Skin epidermis (tissue), 12 donors: ENCODE measurements at regions not wholly inside any gene's neighbourhood (a gene's known extent, or its start where the extent isn't known, plus 50 kb on each side); places are given as distances from the start of the nearest gene placed in this dataset.
"Not testable (repeated sequence)": the region's sequence is repeated elsewhere in the genome, so short reads cannot be mapped to it uniquely, and the experiment has no call there.

Experiments
- H3K27ac ChIP-seq, 21 experiments: fragments of 200-600 bp; sonication (generic) in 11 of 21; one replicate each; pipeline ENCODE4 v1.5.0; 2020; ENCODE audit warnings: mild to moderate bottlenecking in 3 of 21, inconsistent platforms in 2 of 21, moderate library complexity in 2 of 21
- H3K4me3 ChIP-seq, 7 experiments: fragments of 200-600 bp; sonication (generic) in 2 of 7; one replicate each; pipeline ENCODE4 v1.5.0; 2020; ENCODE audit warnings: inconsistent platforms in 2 of 7, mild to moderate bottlenecking in 2 of 7, moderate library complexity in 1 of 7

DNA sequence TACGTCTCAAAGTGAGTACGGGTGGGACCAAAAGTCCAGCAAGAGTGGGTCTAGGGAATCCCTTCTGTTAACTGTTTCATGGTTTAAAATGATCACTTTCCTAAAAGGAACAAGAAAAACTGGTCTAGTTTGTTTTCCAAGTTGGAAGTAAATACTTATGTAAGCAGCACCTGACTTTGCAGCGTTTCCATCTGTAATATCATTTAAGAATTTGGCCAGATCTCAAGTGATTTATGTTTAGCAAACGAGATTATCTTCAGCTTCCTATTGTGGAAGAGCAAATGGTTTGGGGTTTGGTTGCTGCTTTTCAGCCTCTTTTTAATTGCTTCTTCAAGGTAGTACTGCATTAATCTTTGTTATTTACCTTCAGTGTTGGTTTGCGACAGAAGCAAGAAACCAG, 50.4 kb downstream of the FHIP1A start:
- Histone ChIP-seq H3K27ac (no peak overlapping the region), H3K4me3 (no peak overlapping the region)

DNA sequence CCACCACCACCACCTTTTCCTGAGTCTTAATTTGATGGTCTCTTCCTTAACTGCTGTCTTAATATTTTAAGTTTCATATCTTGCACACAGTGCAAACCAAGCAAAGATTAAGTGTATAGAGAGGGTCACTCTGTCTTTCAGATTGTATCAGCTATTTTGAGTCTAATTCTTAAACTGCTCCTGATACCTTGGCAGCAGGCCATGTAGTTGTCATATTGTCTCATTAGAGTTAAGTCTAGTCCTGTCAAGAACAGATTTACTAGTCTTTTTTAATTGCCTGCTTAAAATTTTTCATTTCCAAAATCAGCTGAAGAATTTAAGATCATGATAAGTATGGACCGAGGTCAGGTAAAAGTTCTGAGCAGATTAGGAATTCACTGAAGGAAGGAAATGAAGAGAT, 51.5 kb downstream of the FHIP1A start:
- no peak overlapping the region for H3K4me3 ChIP-seq
- H3K27ac ChIP-seq, result no peak overlapping the region

DNA sequence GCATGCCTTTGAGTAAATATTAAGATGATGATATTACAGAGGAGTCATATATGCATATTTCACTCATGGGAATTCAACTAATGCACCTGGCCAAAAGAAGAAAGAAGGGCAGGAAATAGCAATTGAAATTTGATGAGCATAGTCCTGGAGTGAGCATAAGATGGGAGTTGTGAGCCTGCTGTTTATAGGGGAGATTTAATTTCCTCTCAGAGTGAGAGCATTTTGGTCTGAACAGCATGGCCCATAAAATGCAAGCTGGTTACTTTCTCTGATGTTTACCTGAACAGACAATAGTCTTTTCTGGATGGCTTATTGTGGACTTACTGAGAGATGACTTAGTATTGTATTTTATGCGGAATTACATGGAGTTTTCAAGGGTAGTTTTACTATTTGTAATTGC, 53.6 kb downstream of the FHIP1A start:
- Histone ChIP-seq H3K4me3 (no peak overlapping the region), H3K27ac (no peak overlapping the region)

DNA sequence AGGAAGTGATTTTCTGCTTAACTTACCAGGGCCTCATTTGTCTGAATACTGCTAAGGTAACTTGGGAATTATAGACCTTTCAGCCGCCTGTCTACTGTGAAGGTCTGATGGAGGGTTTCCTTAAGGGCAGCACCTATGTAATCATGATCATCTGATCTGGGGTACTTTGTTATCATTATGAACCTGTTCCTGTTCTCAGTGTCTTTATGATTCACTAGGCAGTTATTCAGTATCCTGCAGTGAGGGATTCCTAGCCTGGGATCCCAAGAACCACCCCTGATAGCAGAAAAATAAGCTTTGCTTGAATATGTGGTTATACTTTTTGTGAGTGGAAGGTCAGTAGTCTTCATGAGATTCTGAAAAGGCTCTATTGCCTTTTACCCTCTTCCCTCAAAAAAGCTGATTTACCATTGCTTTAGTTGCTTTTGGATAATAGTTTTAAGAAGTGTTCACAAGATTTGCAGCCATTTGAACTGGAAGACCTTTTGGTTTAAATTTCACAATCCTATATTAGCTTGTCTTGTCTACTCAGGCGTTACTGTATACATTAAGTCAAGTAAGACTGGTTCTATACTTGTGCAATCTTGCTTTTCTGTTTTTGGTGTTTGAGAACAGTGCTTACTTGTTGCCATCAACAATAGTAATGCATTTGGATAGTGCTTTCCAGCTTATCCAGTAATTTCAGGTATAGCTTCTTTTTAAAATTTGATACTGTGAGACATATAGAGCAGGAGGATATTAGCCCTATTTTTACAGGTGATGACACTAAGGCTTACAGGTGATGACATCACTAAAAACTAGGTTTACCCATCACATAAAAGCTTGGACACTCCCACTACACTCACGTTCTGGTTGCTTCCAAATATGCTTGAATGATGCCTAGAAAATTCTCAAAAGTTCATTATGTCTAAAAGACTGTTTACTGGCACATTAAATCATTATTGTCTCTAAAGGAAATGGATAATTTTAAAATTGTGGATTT, 60.0 kb downstream of the FHIP1A start:
- Histone ChIP-seq H3K27ac (peak overlapping the region in 8 of 21 experiments; percentile 15 to 56 (median 38)), H3K4me3 (no peak overlapping the region)

GRCh38 chr4:151469970-151470369, 61.0 kb downstream of the FHIP1A start:
- peak overlapping the region in 3 of 21 experiments; percentile 21 to 56 (median 47) for H3K27ac ChIP-seq
- no peak overlapping the region for H3K4me3 ChIP-seq

GRCh38 chr4:151471728-151472127, 62.8 kb downstream of the FHIP1A start:
- no peak overlapping the region for H3K4me3 ChIP-seq
- no peak overlapping the region for H3K27ac ChIP-seq

DNA sequence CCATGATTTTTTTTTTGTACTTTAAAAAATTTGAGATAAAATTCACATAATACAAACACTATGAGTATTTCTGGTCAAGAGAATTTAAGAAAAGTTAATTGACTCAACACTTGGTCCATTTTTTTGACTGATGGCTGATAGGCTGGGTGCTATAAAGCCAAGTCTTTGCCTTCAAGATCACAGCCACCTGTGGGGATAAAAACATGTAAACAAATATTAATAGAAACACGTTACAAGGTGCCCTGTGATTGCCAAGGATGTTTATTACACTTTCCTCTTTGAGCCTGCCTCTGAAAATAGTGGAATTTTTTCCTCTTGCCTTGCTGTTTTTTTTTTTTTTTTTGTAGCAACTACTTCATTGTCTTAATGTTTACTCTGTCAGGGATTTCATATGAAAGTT, 63.3 kb downstream of the FHIP1A start:
- Histone ChIP-seq H3K4me3 (no peak overlapping the region), H3K27ac (peak overlapping the region in 1 of 21 experiments; percentile 11)

DNA sequence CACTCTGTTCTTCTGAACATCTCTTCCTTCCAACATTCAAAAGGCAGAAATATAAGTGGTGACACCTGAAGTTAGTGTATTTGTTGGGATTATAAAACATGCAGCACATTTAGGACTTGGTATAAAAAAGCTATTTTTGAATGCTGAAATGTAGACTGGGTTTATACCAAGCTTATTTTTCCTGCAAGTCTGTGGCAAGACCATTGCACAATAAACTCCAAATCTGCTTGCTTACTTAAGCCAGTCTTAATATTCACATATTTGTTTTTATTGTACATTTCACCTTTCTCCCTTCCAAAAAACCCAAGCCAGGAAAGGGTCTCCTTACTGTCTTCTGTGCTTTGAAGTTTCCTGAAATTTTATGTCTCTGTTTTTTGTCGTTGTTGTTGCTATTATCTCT, 63.7 kb downstream of the FHIP1A start:
- Histone ChIP-seq H3K27ac (no peak overlapping the region), H3K4me3 (no peak overlapping the region)

DNA sequence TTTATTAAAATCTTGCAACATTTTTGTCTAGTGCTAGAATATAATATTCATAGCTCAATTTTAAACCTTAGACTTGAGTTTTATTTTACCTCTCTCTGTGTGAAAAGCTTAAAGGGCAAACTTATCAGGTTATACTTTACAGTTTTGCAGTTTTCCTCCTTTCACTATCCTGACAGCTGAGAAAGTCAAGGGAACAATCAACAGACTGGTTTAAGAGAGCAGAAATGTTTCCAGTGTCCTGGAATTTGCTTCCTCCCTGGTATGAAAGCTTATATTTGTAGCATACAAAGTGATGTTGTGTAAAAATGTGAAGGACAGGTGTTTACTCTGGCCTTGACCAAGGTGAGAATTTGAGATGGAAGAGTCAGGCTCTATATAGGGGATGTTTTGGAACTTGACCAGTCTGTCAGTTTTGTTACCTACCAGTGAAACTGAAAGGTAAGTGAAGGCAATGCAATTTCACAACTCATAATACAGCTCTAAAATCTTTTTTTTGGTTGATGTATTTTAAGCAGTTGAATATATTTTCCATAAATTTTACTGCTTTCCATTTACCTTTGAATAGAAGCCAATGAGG, 64.6 kb downstream of the FHIP1A start:
- Histone ChIP-seq H3K27ac (no peak overlapping the region), H3K4me3 (no peak overlapping the region)

GRCh38 chr4:151475035-151475714, 66.2 kb downstream of the FHIP1A start:
- H3K27ac ChIP-seq, result no peak overlapping the region

GRCh38 chr4:151481813-151482212, 72.8 kb downstream of the FHIP1A start:
- no peak overlapping the region for H3K27ac ChIP-seq
- H3K4me3 ChIP-seq, result no peak overlapping the region

More at GRCh38 chr4:151475035-151475714, 66.2 kb downstream of the FHIP1A start:
- no peak overlapping the region for H3K4me3 ChIP-seq

GRCh38 chr4:151484396-151485102, 75.6 kb downstream of the FHIP1A start:
- Histone ChIP-seq H3K4me3 (no peak overlapping the region), H3K27ac (no peak overlapping the region)

GRCh38 chr4:151485541-151486131, 76.7 kb downstream of the FHIP1A start:
- Histone ChIP-seq H3K4me3 (no peak overlapping the region), H3K27ac (peak overlapping the region in 3 of 21 experiments; percentile 4 to 28 (median 18))

- no peak overlapping the region for H3K4me3 ChIP-seq
- H3K27ac ChIP-seq, result peak overlapping the region in 1 of 21 experiments; percentile 4
These were observed 77.2 kb downstream of the FHIP1A start for GRCh38 chr4:151486168-151486567.

DNA sequence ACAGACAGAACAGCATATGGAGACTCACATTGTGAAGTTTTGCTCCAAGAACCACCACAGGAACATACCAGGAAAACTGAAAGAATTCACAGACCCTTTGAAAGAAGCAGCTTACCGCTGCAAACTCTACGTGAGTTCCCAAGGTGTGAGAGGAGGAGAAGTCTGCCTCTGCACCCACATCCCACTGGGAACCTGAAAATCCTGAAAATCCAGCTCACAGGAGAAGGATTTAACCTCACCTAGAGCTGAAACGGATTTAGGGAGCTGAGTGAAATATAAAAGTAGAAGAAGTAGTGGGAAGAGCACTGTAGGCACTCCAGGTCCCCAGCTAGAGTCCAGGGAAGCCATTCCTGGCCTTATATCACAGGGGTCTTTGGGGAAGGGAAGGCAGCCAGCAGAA, 80.0 kb downstream of the FHIP1A start:
- H3K27ac ChIP-seq, result peak overlapping the region in 3 of 21 experiments; percentile 13 to 62 (median 29)
- no peak overlapping the region for H3K4me3 ChIP-seq

- H3K27ac ChIP-seq, result peak overlapping the region in 3 of 21 experiments; percentile 13 to 62 (median 29)
- no peak overlapping the region for H3K4me3 ChIP-seq
These were observed 80.7 kb downstream of the FHIP1A start for GRCh38 chr4:151489462-151490203.

- H3K4me3 ChIP-seq, H3K27ac ChIP-seq: not testable (repeated sequence)
These were observed 86.6 kb downstream of the FHIP1A start for GRCh38 chr4:151495612-151496011.

GRCh38 chr4:151511548-151511947, 102.6 kb downstream of the FHIP1A start:
- H3K27ac ChIP-seq, H3K4me3 ChIP-seq: not testable (repeated sequence)

DNA sequence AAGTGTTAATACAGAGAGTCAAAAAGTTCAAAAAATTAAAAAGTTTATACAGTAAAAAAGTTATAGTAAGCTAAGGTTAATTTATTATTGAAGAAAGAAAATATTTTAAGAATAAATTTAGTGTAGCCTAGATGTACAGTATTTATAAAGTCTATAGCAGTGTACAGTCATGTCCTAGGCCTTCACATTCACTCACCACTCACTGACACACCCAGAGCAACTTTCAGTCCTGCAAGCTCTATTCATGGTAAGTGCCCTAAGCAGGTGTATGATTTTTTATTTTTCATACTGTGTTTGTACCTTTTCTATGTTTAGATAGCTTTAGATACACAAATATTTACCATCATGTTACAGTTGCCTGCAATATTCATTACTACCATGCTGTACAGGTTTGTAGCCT, 108.9 kb downstream of the FHIP1A start:
- H3K27ac ChIP-seq, result no peak overlapping the region
- H3K4me3 ChIP-seq, result no peak overlapping the region
